H1 (cell line): ENCODE measurements at regions not wholly inside any gene's neighbourhood (a gene's known extent, or its start where the extent isn't known, plus 50 kb on each side); places are given as distances from the start of the nearest gene placed in this dataset.

Experiments used
- CHD7 ChIP-seq: fragments of 300-600 bp; sonication (generic); IDR thresholded peaks from 2 replicates; pipeline ENCODE4 v1.7.1; 2012; ENCODE audit warnings: low read length, moderate library complexity, mild to moderate bottlenecking, inconsistent platforms; ENCODE audit not compliant: insufficient replicate concordance
- GABPA ChIP-seq: IDR thresholded peaks from 2 replicates; pipeline ENCODE4 v1.6.1; 2011; ENCODE audit warnings: mild to moderate bottlenecking, low read length, moderate library complexity, borderline replicate concordance; ENCODE audit not compliant: insufficient read depth
- JUND ChIP-seq: IDR thresholded peaks from 2 replicates; pipeline ENCODE4 v1.6.1; 2011; ENCODE audit warnings: mild to moderate bottlenecking, improper control_type of control experiment, low read length
- MAX ChIP-seq: IDR thresholded peaks from 2 replicates; pipeline ENCODE4 v1.6.1; 2012; ENCODE audit warnings: inconsistent platforms
- POU5F1 ChIP-seq: IDR thresholded peaks from 2 replicates; pipeline ENCODE4 v1.6.1; 2011; ENCODE audit warnings: low read depth, mild to moderate bottlenecking, low read length, moderate library complexity
- RNF2 ChIP-seq: fragments of 200-900, 300-1000 bp; sonication (generic); IDR thresholded peaks from 2 replicates; pipeline ENCODE4 v1.7.1; 2016; ENCODE audit warnings: borderline replicate concordance, low read depth, mild to moderate bottlenecking, antibody characterized with exemption, low read length; ENCODE audit not compliant: poor library complexity, severe bottlenecking; ENCODE audit errors: missing control alignments
- SP2 ChIP-seq: IDR thresholded peaks from 2 replicates; pipeline ENCODE4 v1.6.1; 2012; ENCODE audit warnings: mild to moderate bottlenecking, low read length, inconsistent platforms

- TF ChIP-seq CHD7 (no peak), SP2 (no peak), MAX (no peak), RNF2 (no peak), GABPA (no peak), POU5F1 (no peak), JUND (no peak)
These were observed 671.1 kb upstream of the CELF2 start (continued) for GRCh38 chr10:10346390-10347150.
